IMR-90 (cell line): ENCODE measurements at regions not wholly inside any gene's neighbourhood (a gene's known extent, or its start where the extent isn't known, plus 50 kb on each side); places are given as distances from the start of the nearest gene placed in this dataset.

Source experiments
- ATAC-seq: fragments of 200-7000 bp; cut with Tn5 transposase; 2 replicates; pipeline ENCODE4 v1.9.1; 2020; ENCODE audit warnings: low read depth, mild to moderate bottlenecking, moderate library complexity
- BruUV-seq: library from RNA; stranded (reverse); fragments of 400-500 nt; replicated peaks from 2 replicates; lab custom pipeline; 2021; lab: Mats Ljungman, UMichigan
- CTCF ChIA-PET: fragments of 300-600 bp; formaldehyde crosslinking; extraction: SDS; loops from one replicate; lab custom pipeline; 2021; ENCODE audit warnings: antibody characterized with exemption; lab: Yijun Ruan, JAX
- POLR2A ChIA-PET: fragments of 300-600 bp; sonication (Branson Sonifier 250); formaldehyde crosslinking; loops from one replicate; lab custom pipeline; 2022; ENCODE audit warnings: antibody characterized with exemption; ENCODE audit not compliant: unreplicated experiment; lab: Charles Lee
- DNase-seq: peaks from one replicate; pipeline ENCODE4 v3.0.0; 2013
- H2AFZ ChIP-seq: replicated peaks from 2 replicates; pipeline ENCODE3; 2013; ENCODE audit warnings: low read length, mild to moderate bottlenecking; ENCODE audit not compliant: poor library complexity
- H2AK5ac ChIP-seq: 2 replicates; pipeline ENCODE4 v1.6.1; 2013; ENCODE audit warnings: low read depth, low read length, inconsistent platforms
- H2AK9ac ChIP-seq: replicated peaks from 2 replicates; pipeline ENCODE3; 2013; ENCODE audit warnings: mild to moderate bottlenecking, low read depth, low read length, moderate library complexity; ENCODE audit not compliant: poor library complexity
- H2BK120ac ChIP-seq: 2 replicates; pipeline ENCODE4 v1.6.1; 2013; ENCODE audit warnings: low read depth, low read length, inconsistent platforms
- H2BK15ac ChIP-seq: 3 replicates; pipeline ENCODE4 v1.6.1; 2013; ENCODE audit warnings: low read depth, low read length, inconsistent platforms
- H2BK20ac ChIP-seq: 2 replicates; pipeline ENCODE4 v1.6.1; 2013; ENCODE audit warnings: low read depth, mild to moderate bottlenecking, inconsistent platforms, low read length, moderate library complexity
- H2BK5ac ChIP-seq: 2 replicates; pipeline ENCODE4 v1.6.1; 2013; ENCODE audit warnings: mild to moderate bottlenecking, low read depth, low read length, inconsistent platforms; ENCODE audit not compliant: poor library complexity, severe bottlenecking
- H3K14ac ChIP-seq: replicated peaks from 2 replicates; pipeline ENCODE4 v1.6.1; 2013; ENCODE audit warnings: low read depth, low read length, inconsistent platforms
- H3K18ac ChIP-seq: 2 replicates; pipeline ENCODE4 v1.6.1; 2013; ENCODE audit warnings: low read depth, low read length, control low read depth
- H3K23ac ChIP-seq: 2 replicates; pipeline ENCODE4 v1.6.1; 2013; ENCODE audit warnings: low read depth, low read length, inconsistent platforms
- H3K27ac ChIP-seq: 2 replicates; pipeline ENCODE4 v1.5.1; 2013; ENCODE audit warnings: mild to moderate bottlenecking, control low read depth, low read length; ENCODE audit not compliant: insufficient read depth
- H3K27me3 ChIP-seq: 2 replicates; pipeline ENCODE4 v1.6.1; 2013; ENCODE audit warnings: low read length; ENCODE audit not compliant: control insufficient read depth, insufficient read depth
- H3K36me3 ChIP-seq: 2 replicates; pipeline ENCODE4 v1.6.1; 2013; ENCODE audit warnings: low read length, mixed read lengths; ENCODE audit not compliant: control insufficient read depth, insufficient read depth
- H3K4ac ChIP-seq: 2 replicates; pipeline ENCODE4 v1.6.1; 2013; ENCODE audit warnings: low read depth, low read length, inconsistent platforms
- H3K4me1 ChIP-seq: 2 replicates; pipeline ENCODE4 v1.6.1; 2013; ENCODE audit warnings: low read length, mixed read lengths; ENCODE audit not compliant: control insufficient read depth, insufficient read depth
- H3K4me2 ChIP-seq: 2 replicates; pipeline ENCODE4 v1.6.1; 2013; ENCODE audit warnings: low read depth, mild to moderate bottlenecking, control low read depth, low read length, moderate library complexity
- H3K4me3 ChIP-seq: 2 replicates; pipeline ENCODE4 v1.5.1; 2013; ENCODE audit warnings: low read depth, mild to moderate bottlenecking, control low read depth, low read length, moderate library complexity; ENCODE audit not compliant: insufficient read depth
- H3K56ac ChIP-seq: 2 replicates; pipeline ENCODE4 v1.6.1; 2013; ENCODE audit warnings: low read length, inconsistent platforms; ENCODE audit not compliant: insufficient read depth; ENCODE audit errors: extremely low read depth
- H3K79me1 ChIP-seq, 2 experiments: 2 replicates each; pipeline ENCODE4 v1.6.1; 2013; ENCODE audit warnings: low read length in 2 of 2, inconsistent platforms in 1 of 2, low read depth in 1 of 2
- H3K9ac ChIP-seq: 2 replicates; pipeline ENCODE4 v1.6.1; 2013; ENCODE audit warnings: low read depth, low read length, control low read depth
- H3K9me1 ChIP-seq: 2 replicates; pipeline ENCODE4 v1.6.1; 2013; ENCODE audit warnings: low read length, inconsistent platforms; ENCODE audit not compliant: insufficient read depth
- H3K9me3 ChIP-seq: 2 replicates; pipeline ENCODE4 v1.6.1; 2013; ENCODE audit warnings: low read length; ENCODE audit not compliant: control insufficient read depth, insufficient read depth
- H4K20me1 ChIP-seq: 2 replicates; pipeline ENCODE4 v1.6.1; 2013; ENCODE audit warnings: low read length, inconsistent platforms; ENCODE audit not compliant: insufficient read depth
- H4K5ac ChIP-seq: 2 replicates; pipeline ENCODE4 v1.6.1; 2013; ENCODE audit warnings: mild to moderate bottlenecking, low read depth, low read length, control low read depth
- H4K8ac ChIP-seq, 2 experiments: 2 replicates each; pipeline ENCODE4 v1.6.1; 2013; ENCODE audit warnings: low read depth in 2 of 2, low read length in 2 of 2, control low read depth in 1 of 2, inconsistent platforms in 1 of 2
- H4K91ac ChIP-seq: 2 replicates; pipeline ENCODE4 v1.6.1; 2013; ENCODE audit warnings: low read depth, low read length, inconsistent platforms; ENCODE audit not compliant: insufficient read depth
- SMC3 ChIP-seq: fragments of 150-350 bp; IDR thresholded peaks from 2 replicates; pipeline ENCODE4 v1.6.1; 2016; ENCODE audit warnings: low read depth, mild to moderate bottlenecking, antibody characterized with exemption, low read length, moderate library complexity
- WGBS, 2 experiments: methylation state at CpG; one replicate each; pipeline versions ENCODE4 v1.1.5 to v1.1.7; 2013; ENCODE audit warnings: missing lambda C conversion rate in 2 of 2; ENCODE audit not compliant: insufficient read length in 1 of 2; ENCODE audit errors: extremely low coverage in 2 of 2; 5-methylcytosine and 5-hydroxymethylcytosine counted together
- dilution Hi-C: fragments of 300-500 bp; cut with HindIII; formaldehyde crosslinking; loops from one replicate; pipeline ENCODE4 v1.14.3; 2018; ENCODE audit warnings: low sequenced_read_pairs; ENCODE audit not compliant: unreplicated experiment
- in situ Hi-C: fragments of 300-500 bp; cut with MboI; formaldehyde crosslinking; loops from 3 replicates; pipeline ENCODE4 v1.14.3; 2019; ENCODE audit warnings: low sequenced_read_pairs, inconsistent platforms, mixed read lengths
- intact Hi-C: fragments of 100-400 bp; cut with micrococcal nuclease; formaldehyde crosslinking; loops from 2 replicates; pipeline ENCODE4 v1.10.0; 2022
- TF ChIP-seq, protein P1 (sequence below): fragments of 150-350 bp; IDR thresholded peaks from 2 replicates; pipeline ENCODE4 v1.6.1; 2016; ENCODE audit warnings: low read depth, mild to moderate bottlenecking, low read length, moderate library complexity, borderline replicate concordance

DNA sequence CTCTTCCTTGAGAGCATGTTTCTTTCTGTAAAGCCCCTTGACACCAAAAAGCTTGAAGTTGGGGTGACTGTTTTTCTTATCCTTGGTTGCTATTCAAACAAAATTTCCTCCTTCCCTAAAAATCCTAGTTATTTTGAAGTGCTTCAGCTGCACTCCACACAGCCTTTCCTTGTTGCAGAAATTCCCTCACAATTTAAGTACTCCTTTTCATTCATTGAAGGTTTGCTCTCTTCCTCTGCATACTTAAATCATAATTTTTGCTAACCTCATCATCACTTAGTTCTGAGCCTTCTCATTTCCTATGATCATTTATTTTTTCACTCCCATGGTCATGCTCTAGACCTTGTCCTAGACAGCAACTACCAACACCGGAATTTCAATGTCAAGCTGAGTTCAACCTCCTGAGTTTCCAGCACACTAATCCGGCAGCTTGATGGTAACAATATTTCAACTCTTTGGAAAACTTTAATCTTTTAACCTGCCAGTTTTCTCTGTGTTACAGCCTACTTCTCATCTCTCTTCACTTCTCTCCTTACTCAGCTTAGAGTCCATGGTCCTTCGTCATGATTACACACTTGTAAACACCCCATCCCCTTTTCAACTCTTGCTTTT, 78.7 kb upstream of the ACTBL2 start:
- Histone ChIP-seq H3K27ac (no peak overlapping the region), H2AK9ac (no peak overlapping the region)
- in situ Hi-C loops = no loop called here

More for the DNA sequence above, 78.7 kb upstream of the ACTBL2 start:
- TF ChIP-seq, protein P1, sequence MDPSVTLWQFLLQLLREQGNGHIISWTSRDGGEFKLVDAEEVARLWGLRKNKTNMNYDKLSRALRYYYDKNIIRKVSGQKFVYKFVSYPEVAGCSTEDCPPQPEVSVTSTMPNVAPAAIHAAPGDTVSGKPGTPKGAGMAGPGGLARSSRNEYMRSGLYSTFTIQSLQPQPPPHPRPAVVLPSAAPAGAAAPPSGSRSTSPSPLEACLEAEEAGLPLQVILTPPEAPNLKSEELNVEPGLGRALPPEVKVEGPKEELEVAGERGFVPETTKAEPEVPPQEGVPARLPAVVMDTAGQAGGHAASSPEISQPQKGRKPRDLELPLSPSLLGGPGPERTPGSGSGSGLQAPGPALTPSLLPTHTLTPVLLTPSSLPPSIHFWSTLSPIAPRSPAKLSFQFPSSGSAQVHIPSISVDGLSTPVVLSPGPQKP = no peak
- no peak for TF ChIP-seq SMC3
- Histone ChIP-seq H4K5ac (no peak overlapping the region), H2BK120ac (no peak overlapping the region), H3K79me1 (no peaks in the 10 kb centered on the region), H3K14ac (no peak overlapping the region), H3K9me1 (no peaks in the 10 kb centered on the region), H2AK5ac (no peak overlapping the region), H4K20me1 (no peaks in the 10 kb centered on the region), H3K27me3 (no peaks in the 10 kb centered on the region), H3K4me3 (no peak overlapping the region), H3K9me3 (no peaks in the 10 kb centered on the region), H4K8ac (no peak overlapping the region), H3K9ac (no peak overlapping the region), H3K4me1 (peaks cover 3% of the 10 kb centered on the region; the same call in 1 of the 2 replicates), H3K18ac (peak overlapping the region; percentile 39), H3K56ac (no peak overlapping the region), H2AFZ (no peak overlapping the region), H2BK5ac (no peak overlapping the region), H3K23ac (no peak overlapping the region), H4K91ac (no peak overlapping the region), H2BK15ac (no peak overlapping the region), H3K4ac (no peak overlapping the region), H3K36me3 (no peaks in the 10 kb centered on the region), H3K4me2 (no peak overlapping the region), H2BK20ac (no peak overlapping the region)
- DNase-seq = no peak
- POLR2A ChIA-PET = no interaction called here
- dilution Hi-C loops = no loop called here
- BruUV-seq = no TSS peak
- intact Hi-C loops = loop anchor here (5.0 kb wide), 1 partner anchor 54 kb away; no protein-coding TSS in a partner anchor
- no peak for ATAC-seq
- 13% methylated on average over 1 of the region's 3 CpGs; no CpG with 5 or more reads in 1 of the 2 experiments for WGBS, 2 experiments
- CTCF ChIA-PET = no interaction called here
